ENCODE measurements at regions not wholly inside any gene's neighbourhood (a gene's known extent, or its start where the extent isn't known, plus 50 kb on each side); places are given as distances from the start of the nearest gene placed in this dataset.
A peak's percentile ranks its signal among the peaks of the same experiment; 100 is the strongest.

DNA sequence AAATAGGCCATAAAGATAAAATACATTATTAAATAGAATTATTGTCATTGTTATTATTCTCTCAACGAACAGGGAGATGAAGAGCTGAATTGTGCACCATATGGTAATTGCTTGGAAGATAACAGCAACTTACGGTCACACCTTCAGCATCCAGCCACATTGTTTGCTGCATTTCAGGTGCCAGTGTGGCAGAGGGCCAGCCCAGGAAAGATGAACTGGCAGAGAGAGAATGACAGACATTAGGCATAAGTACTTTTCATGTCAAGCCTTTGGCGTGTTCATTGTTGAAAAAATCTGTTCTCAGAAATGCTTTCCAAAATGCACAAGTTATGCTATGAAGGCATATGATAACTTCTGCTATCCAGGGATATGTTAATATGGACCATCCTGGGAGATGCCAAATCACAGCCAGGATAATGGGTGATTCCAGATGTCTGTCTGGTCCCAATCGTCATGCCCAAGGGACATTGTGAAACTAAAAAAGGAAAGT is 748.6 kb upstream of the PIK3C3 start:
- DNase-seq: no peak

DNA sequence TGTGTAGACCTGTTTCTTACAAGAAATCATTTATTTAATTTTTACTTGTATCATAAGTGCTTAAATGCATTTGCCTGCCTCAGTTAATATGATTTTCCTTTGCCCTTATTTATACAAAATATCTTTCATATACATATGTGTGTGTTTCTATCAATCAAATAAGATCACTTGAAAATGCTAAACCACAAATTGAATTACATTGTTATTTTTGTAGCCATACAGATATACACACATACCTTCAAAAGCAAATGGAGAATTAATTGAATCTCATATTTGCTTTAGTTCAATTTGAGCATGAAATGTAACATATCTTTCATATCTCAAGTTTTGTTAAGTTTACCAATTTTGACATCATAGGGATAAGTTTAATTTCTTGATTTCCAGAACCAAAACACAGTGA is 755.8 kb upstream of the PIK3C3 start:
- DNase-seq: no peak

DNA sequence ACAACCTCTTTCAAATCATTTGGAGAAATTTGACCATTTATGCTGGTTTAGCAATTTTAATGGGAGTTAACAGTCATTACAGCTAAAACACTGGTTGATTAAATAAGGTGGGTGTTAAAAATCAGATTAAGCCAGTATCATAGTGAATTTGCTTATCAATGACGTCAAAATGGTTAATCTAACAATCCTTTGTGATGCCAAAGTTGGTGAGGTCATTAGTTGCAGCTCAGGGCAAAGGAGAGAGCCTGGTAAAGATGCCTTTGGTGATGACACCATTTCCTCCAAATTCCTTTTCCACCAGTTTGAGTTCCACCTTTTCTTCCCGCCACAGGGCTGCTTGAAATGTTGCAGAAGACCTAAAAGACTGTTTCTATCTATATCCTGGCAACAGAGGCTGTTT is 757.1 kb upstream of the PIK3C3 start:
- DNase-seq: no peak

DNA sequence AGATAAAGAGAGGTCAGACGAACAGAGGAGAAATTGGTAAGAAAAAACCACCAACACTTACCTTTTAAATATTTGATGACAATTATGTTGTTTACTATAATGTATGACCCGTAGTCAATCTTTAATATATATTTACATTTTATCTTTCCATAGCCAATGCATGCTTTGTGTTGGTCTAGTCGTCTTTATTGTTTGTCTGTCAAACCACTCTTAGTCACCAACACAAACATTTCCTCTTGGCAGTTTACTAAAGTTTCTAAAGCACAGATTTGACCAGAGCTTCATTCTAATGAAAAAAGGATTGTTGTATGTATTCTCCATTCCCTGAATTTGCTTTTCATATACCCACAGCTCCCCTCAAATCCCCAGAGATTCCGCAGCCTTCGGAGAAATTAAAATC is 784.7 kb upstream of the PIK3C3 start:
- DNase-seq: no peak

DNA sequence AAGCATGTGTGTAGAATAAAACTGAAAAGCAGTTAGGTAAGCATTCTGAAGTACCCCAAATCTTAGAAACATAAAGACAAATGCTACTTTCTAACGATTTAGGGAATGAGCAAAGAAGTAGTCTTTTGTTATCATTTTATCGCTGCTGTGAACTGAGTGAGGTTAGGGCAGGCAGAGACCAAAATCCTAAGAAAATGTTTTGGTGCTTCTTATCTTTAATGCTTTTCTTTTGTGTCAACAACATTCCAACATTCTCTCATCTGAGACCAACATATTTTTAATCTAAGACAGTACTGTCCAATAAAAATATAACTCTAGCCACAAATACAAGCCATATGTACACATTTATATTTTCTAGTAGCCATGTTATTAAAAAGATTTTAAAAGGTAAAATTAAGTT is 789.4 kb upstream of the PIK3C3 start:
- no peak for DNase-seq

DNA sequence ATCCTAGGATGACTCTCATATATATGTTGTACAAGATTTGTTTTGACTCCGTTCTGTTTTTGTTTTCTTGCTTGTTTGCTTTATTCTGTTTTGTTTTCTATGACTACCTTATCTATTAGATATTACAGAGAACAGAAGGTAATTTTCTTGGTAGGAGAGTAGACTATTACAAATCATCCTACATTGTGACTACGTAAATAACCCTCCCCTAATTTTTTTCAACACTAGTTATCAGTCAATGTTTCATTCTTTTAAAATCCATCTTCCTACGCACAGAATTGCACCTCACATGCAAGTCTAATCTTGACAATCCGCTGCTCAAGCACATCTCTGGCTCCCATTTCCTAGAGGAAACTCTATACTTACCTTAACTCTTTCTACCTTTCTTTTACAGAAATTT is 792.3 kb upstream of the PIK3C3 start:
- DNase-seq: no peak

DNA sequence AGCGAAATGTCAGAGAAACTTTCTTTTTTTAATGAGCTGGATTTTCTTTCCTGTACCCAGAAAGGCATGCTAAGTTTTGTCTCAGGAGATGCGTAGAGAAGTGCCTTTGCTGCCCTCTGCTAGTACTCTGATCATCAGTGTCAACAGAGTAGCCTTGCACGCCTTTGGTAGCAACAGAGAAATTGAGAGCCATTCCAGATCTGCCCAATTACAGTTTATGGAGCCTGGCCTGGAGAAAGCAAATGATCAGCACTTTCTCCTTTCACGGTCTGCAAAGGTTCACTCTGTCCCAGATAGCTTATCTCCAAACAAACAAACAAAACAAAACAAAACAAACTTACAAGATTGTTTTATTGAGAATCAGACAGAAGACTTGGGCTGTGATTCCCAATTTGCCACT is 792.8 kb upstream of the PIK3C3 start:
- DNase-seq: no peak

DNA sequence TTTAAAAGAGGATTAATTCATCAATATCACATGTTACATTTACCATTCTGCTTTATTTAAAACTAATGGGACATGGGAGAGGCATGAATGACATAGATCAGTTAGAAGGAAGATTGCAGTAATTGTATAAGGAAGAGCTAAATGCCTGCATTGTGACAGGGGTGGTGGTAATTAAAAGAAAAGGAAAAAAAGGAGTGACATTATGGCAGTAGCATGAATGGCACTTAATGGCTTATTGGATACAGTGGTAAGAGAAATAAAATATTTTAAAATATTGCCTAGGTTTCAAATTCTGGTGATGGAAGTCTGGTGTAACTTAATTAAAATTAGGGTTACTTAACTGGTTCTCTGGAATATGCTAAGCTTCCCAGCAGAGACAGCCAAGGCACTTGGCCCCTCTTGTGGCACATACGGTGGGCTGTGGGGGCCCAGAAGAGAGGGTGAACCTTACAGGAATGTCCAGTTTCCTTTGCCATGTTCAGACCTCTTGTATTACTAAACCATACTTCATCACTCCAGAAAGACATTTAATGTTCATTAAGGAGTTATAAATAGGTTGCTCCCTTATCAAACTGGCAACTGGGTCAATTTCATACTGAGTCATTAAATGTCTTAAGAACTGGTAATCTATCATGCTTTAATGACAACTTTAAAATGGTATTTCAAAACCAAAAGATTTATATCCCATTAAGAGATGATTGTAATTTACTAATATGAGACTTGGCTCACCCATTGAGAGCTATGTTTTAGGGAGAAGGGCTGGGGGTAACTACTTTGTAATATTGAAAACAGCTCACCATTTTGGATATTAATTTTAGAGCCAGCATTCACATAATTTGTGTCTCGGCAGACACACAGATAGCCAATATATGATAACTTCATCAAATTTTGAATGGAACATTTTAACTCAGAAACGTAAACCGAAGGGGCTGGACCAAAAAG is 798.9 kb upstream of the PIK3C3 start:
- DNase-seq: no peak

DNA sequence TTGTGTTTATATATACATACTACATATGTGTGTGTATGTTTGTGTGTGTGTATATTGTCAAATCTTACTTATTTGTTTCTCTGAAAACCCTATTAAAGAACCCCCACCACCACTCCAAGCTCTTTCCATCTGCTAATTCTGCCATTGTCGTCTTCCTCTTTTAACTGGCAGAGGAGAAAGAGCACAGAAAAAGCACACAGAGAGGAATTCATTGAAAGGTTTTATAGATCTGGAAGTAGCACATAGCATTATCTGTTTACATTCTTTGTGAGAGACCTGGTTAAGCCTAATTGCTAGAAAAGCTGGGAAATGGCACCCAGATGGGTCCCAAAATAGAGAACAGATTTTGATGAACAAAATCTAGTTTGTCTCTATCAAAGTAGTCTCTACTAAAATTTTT is 800.0 kb upstream of the PIK3C3 start:
- no peak for DNase-seq

DNA sequence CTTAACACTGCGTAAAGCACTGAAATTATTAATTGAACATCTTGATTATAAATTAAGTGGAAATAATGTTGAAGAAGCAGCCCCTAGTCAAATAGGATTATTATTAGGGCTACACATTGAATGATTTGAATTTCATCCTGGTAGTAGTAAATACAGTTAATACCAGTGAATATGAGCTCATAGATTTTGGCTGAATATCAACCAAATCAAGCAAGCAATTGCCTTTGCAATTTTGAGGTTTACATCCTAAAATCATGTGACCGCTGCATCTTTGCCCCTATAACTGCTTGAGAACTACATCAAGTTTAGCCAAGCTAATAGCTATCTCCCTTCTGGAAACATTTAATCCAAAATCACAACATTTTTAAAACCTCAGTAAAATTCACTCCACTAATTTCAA is 801.2 kb upstream of the PIK3C3 start:
- no peak for DNase-seq

DNA sequence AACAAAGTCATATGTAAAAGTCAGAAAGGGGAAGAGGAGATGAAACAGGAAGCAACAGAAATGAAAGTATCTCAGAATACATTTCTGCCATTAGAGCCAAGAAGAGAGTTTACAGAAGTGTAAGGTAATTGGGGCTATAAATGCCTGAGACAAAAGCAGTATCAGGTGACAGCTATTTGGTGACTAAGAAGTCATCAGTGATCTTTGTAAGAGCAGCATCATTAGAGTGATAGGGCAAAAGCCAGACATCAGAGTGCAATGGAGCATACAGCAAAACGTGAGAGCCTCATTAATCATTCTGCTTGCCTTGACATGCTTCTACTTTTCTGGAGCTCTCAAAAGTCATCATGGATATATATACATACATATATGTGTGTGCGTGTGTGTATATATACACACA is 804.7 kb upstream of the PIK3C3 start:
- peak; percentile 95 for DNase-seq

DNA sequence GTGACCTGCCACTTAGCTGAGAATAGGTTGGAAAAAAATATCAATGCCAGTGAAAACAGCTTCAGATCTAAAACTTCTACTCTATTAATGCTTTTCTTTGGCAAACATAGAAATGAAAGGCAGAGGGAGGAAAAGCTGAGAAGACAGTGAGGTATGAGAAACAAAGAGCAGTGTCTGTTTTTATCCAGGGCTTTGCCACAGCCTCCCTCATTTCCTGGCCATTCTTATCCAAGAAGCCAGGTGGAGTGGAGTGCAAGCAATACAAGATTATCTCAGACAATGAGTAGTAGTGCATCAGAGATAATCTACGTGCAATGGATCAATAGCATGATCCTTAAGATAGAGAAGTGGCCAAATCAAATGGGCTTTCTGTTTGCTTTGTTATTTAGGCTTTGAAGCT is 808.7 kb upstream of the PIK3C3 start:
- DNase-seq: peak; percentile 90

DNA sequence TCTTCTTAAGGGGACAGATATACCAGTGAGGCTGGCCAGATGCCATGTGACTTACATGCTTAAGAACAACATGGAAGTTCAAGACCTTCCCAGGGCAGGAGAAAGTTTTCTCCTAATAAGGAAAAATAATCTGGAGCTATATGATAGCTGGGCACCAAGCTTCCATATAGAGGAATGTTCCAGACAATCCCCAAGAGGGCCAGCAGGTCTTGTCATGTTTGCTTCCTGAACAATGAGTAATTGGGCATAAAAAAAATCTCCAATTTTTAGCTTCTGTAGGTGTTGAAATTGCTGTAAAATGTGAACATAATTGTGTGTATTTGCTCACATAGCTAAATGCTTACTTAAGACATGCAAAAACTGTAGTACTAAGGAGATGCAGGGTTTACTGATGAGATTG is 809.5 kb upstream of the PIK3C3 start:
- DNase-seq: peak; percentile 13

DNA sequence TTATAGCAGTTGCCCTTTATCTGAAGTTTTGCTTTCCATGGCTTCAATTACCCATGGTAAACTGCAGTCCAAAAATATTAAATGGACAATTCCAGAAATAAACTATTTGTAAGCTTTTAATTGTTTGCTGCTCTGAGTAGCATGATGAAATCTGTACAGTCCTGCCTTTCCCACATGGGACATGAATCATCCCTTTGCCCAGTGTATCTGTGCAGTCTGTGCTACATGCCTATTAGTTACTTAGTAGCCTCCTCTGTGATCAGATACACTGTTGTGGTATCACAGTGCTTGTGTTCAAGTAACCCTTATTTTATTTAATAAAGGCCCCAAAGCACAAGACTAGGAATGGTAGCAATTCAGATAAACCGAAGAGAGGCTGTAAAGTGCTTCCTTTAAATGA is 810.6 kb upstream of the PIK3C3 start:
- DNase-seq: no peak

DNA sequence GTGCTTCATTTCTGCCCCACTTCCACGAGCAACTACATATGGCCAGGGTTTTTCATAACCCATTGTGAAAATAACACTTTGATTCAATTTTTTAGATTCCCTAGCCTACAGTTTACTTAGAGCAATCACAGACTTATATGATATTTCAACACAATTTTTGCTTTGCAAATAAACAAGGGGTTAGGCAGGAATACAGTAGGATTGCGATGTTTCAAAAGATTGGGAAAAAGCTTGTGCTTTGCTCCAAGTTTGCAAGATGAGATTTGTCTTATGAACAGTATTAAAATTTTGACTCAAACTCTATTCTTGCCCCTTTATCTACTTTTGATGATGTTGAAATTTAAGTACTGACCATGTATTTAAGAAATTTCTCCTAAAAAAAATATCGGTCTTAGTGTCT is 814.5 kb upstream of the PIK3C3 start:
- DNase-seq: no peak

DNA sequence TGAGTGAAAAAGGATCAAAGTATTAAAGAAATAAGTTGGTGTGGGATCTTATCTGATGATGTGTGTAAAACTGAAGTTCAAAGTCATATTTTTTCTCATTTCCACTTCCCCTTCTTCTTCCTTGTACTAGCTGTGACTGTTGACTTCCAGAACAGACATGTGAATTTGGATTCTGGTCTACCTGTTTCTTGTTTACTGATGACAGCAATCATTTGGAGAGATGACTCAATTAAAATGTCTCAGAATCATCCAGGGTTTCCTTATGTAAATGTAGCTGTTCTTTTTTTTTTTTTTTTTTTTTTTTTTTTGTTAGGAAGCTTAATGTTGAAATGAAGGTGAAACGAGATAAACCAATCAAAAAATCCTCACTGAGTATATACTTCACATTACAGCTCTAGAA is 819.9 kb upstream of the PIK3C3 start:
- no peak for DNase-seq

DNA sequence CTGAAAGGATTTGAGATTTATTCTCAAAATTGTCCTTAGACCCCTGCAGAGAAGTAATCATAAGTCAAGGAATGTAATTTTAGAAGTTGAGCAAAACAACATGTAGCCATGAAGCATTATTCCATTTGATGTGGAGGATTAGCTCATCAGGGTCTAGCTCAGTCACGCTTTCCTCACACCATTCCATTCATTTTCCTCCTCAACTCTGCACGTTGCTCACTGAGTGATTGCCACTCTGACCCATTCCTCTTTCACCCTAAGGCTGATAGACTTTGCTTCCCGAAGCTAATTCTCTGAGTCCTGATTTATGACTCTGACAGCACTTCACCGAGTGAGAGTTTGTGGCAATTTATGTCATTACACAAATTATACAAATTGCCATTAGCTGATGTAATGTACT is 820.6 kb upstream of the PIK3C3 start:
- peak; percentile 81 for DNase-seq

DNA sequence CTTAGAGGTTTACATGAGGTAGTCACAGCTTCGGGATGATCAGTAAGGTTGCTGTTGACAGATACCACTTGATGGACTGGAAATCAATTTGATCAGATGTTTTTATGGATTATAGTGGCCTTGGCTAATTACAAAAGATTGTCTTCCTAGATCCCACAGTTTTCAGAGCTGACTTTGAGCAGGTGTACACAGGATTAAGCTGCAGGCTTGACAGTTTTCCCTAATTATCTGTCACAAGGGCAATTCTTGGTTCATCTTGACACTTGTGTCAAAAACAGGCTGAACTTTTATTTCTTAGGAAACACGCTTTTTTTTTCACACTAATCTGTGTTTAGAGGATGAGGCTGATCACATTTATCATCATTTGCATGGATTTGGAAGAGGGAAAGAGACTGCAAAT is 824.0 kb upstream of the PIK3C3 start:
- DNase-seq: no peak

DNA sequence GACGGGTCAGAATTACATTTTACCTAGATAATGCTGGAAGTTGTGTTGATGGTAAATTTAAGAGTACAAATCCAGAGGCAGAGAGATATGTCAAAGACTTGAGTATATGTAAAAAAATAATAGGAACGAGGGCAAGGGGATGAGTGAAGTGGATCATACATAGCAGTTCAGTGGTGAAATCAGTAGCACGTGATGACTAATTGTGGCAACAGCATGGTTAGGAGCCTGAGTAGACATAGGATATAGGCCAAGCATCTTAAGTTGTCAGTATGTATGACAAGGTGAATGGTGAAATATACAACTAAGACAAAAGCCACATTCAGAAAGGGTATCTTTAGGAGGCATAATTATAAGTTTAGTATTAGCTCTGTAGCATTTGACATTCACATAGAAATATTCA is 826.5 kb upstream of the PIK3C3 start:
- DNase-seq: no peak

DNA sequence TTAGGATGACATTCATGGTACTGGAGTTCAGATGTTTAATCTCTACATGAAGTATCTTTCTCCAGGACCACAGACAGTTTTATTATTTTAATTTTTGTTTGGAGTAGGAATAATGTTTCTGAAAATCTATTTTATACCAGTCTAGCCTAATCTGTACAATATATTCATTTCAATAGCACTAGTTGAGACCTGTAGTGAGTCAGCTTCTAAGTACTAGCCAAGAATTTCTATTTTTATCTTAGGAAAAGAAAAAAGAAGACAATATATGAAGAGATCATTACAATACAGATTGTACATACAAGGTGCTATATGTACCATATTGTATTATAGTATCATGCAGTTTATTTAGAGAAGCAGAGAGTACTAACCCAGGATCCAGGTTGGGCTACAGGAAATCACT is 826.9 kb upstream of the PIK3C3 start:
- DNase-seq: no peak

DNA sequence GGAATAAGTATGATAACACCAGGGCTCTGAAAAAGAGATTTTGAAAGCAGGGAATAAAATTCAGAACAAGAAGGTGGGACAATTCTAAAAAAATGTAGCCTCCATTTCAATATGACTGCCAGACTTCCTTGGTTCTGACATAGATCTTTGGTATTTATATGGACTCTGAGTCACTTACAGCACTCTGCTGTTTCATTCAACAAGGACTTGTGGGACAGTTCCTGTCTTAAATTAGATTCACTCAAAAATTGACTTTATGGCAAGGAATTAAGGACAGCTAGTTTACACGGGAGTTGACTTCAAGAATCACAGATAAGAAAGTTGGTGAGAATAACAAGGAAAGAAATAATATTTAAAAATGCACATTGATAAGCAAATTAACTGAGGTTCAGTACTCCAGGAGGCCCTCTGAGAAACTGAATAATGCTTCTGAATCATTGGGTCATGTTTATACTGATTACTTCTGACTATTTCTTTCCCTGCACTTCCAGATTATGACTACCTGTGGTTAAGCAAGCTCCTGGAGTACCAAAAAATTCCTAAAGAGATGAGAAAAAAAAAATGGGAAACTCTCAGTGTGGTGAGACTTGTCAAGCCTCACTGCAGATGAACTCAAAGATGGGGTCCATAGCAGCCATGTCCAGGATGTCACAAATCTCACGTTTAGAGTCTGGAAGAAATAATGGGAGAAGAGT is 828.3 kb upstream of the PIK3C3 start:
- DNase-seq: no peak

DNA sequence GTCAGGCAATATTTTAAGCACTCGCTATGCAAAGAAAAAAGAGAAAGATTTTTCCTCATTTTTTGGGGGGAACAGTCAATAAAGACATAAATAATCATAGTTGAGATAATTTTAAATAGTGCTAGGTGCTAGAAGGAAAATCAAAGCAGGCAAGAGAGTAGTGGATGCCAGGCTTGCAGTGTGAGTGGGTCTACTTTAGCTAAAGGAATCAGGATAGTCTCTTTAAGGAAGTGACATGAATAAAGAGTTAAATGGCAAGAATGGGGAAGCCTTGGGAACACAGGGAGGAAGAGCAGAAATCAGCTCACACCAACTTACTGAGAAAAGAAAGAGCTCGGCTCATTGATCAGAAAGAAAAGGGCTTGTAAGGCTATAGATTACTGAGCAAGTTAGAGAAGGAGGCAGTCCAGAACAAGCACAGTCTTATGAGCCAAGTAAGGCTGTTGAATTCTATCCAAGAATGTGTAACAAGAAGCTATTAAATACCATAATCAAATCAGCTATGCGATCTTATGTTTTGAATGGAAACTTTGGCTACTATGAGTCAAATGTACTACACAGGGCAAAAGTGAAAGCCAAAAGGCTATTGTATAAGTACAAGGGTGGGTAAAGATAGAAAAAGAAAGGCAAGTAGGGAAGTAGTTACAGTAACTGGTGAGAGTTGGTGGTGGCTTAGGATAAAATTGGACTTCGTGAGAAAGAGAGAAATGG is 833.8 kb upstream of the PIK3C3 start:
- no peak for DNase-seq

DNA sequence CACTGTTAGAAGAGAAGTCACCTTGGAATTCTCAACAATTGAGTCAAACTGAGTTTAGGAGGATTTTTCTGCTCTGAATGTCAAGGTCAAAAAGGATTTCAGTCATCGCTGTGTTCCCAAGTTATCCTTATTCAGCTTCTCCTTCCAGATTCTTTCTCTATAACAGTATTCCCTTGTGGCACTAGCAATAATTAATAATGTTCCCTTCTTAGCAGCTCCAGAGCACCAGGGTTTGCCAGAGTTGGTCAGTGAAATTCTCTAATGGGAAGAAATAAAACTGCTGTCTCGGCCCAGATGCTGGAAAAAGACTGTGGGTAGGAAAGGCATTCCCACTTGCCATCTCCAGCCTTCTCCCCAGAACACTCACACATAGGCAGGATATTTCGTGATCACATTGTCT is 836.0 kb upstream of the PIK3C3 start:
- no peak for DNase-seq
